Right renal pelvis (tissue), 4 donors: ENCODE measurements at regions not wholly inside any gene's neighbourhood (a gene's known extent, or its start where the extent isn't known, plus 50 kb on each side); places are given as distances from the start of the nearest gene placed in this dataset.

Experiments
- DNase-seq, 4 donors: peaks; one replicate each; pipeline ENCODE4 v3.0.0-alpha.2; 2013; ENCODE audit warnings: low read depth in 4 of 4, low spot score in 3 of 4, missing footprints in 1 of 4

DNA sequence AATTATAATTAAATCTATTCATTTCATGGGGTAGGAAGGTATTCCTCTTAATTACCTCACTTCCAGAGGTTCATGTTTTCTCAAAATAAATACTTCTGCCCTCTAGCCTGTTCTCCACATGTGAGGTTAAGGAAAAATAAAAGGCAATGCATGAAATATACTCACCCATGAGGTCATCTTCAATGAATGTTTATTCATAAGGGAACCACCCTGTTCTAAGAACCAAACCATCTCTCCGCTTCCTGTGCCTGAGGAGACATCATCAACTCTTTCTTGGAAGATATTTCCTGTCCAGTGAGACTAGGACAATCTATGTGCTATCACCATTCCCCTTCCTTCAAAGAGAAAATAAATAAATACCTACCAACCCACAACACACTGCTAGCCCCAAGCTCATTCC is 513.7 kb upstream of the PLXNA2 start:
- no peak for DNase-seq

GRCh38 chr1:208759255-208759654 is 515.1 kb upstream of the PLXNA2 start:
- no peak for DNase-seq

DNA sequence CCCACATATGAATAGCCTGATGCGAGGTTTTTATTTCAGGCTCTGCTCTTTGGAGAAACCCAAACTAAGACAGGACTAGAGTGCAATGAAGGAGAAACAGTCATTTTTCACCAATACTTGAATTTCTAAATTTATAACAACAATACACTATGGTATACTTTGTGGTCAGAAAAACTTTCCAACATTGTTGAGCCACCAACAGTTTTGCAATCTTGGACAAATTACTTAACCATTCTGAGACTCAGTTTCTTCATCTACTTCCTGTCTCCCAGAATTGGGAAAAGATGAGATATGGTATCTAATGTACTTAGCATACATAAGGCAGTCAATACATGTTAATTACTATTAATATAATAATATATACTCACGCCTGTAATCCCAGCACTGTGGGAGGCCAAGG is 519.8 kb upstream of the PLXNA2 start:
- no peak for DNase-seq

GRCh38 chr1:208766832-208767231 is 522.6 kb upstream of the PLXNA2 start:
- DNase-seq = no peak

- DNase-seq = no peak
Measured at GRCh38 chr1:208767816-208768215, 523.6 kb upstream of the PLXNA2 start.

DNA sequence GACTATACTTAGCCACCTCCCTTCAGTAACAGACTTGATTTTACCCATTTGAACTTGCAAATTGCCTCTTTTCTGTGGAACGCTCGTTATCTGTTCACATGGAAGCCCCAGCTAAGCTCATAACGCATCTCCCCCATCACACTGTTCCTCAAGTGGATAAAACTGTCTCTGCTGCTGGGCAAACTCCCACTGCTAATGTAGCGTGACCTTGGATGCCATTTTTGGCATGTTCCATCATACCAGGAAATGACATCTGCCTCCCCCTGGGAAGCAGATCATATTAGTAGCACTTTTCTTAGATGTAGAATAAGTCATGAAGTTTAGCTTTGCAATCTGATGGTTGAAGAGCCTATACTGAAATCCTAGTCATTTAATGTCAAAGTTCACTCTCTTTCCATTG is 528.7 kb upstream of the PLXNA2 start:
- no peak for DNase-seq

GRCh38 chr1:208775841-208776240 is 531.7 kb upstream of the PLXNA2 start:
- DNase-seq = no peak

- no peak for DNase-seq
Measured at GRCh38 chr1:208778417-208778816, 534.2 kb upstream of the PLXNA2 start.

GRCh38 chr1:208781391-208782045 is 537.3 kb upstream of the PLXNA2 start:
- DNase-seq = no peak

DNA sequence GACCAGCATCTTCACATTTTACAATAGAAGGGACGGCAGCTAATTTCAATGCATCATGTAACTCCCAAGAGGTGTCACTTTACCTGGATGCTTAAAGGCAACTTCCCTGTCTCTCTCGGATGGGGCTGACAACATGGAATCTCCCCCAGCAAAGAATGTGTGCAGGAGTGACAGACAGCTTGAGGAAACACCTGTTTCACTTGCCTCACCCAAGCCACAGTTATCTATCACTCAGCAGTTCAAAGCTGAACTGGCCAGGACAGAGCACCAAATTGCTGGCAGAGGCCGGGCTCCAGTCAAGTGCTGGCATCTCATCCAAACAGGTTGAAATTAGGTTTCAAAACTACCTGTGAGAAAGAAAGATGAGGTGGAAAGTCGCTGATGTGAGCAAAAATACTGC is 538.0 kb upstream of the PLXNA2 start:
- DNase-seq = no peak

DNA sequence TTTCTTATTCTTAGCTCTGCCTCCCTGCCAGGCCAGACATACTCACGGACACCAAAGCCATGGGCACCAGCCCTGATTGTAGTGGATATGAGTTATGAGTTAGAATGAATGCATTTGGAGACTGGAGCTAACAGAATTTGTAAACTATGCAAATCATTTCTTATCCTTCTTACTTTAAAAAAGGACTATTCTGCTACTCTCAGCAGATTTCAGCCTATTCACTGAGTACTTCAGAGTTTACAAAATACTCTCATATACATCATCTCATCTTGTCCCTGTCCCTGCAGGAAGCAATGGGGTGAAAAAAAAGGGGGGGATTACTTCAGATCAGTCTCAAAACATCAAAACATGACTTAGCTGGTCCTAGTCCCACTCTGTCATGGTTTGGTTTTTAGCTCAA is 541.4 kb upstream of the PLXNA2 start:
- no peak for DNase-seq

DNA sequence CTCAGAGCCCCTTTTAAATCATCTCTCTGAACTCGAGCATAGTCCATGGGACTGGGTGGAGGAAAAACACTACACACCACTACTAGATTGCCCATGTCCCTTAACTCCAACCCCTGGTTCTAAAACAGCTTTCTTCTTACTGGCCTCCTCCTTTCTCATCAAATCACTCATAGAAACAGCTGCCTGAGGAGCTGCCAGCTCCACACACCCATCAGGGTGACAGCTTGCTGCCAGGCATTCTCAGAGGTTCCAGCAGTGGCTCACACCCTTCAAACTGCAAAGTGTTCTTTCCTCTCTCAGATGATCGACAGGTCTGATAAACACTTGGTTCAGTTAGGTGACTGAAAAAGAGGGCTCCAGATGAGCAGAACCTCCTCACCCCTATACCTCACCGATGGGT is 543.0 kb upstream of the PLXNA2 start:
- no peak for DNase-seq

- DNase-seq = no peak
Measured at GRCh38 chr1:208788013-208788540, 543.9 kb upstream of the PLXNA2 start.

DNA sequence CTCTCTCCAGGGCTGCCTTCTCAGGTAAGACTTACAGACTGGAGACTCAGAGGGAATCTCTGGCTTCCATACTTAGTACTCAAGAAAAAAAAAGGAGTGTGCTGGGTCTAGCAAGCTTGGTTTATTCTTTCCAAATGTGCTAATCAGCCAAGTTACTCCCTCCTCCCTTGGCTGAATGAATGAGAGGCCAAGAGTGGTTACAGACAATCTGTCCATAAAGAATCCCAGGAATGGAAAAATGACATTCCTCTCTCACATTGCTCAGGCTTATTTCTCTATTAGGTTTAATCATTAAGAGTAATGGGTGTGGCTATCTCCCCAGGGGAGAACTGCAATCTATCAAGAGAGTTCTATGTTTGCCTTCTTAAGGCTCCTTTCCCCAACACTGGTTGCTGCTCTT is 547.3 kb upstream of the PLXNA2 start:
- DNase-seq = no peak

DNA sequence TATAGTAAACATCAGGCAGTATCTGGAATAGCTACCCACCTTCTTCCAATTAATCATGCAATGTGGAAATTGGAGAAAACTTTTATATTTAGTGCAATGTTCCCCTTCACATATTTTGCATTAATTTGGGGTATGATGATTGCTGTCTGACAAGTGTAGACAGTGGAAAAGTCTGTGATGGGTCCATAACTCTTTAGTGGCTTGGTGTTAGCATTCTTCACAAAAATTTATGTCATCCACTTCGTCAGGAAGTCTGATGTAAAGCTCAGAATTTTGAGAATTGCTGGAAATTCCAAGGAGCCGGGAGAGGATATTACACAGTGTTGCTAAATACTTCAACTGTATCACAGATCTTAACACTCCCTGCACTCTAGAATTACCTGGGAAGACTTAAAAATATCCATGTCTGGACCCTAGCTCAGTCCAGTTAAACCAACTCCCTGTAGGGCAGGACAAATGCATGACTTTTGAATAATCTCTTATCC is 549.7 kb upstream of the PLXNA2 start:
- no peak for DNase-seq

GRCh38 chr1:208799186-208799585 is 555.0 kb upstream of the PLXNA2 start:
- no peak for DNase-seq

DNA sequence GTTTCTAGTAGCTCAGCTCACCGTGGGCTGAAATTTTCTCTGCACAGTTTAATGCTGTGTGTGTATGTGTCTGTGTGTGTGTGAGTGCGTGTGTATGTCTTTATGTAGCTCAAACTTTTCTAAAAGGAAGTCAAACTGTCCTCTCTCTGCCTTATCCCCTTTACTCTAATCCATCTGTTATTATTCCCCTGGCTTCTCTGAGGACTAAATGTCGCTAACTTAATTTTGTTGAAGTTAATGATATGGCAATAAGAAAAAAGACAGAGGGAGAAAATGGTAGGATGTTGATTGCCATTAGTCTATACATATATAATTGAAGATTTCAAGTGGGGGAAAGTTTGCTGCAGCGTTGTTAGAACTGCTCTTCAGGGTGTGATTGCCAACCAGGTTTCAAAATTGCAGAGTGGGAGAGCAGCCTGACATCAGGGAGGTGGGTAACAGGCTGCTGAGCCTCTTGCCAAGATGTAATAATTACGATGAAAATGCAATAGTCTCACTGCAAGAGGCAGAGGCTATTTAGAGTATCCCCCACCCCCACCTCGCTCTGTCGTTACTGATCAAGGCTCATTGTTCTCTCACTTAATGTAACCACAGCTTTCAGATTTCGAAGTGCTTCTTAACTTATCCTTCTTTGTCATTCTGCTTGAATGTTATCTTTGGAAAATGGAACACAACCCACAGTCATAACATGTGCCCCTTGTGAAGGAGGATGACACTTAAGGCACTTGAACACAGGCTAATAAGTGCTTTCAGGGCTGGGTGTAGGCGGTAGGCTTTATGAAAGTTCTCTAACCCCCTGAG is 559.0 kb upstream of the PLXNA2 start:
- DNase-seq = peak in 1 of 4 donors; percentile 22

DNA sequence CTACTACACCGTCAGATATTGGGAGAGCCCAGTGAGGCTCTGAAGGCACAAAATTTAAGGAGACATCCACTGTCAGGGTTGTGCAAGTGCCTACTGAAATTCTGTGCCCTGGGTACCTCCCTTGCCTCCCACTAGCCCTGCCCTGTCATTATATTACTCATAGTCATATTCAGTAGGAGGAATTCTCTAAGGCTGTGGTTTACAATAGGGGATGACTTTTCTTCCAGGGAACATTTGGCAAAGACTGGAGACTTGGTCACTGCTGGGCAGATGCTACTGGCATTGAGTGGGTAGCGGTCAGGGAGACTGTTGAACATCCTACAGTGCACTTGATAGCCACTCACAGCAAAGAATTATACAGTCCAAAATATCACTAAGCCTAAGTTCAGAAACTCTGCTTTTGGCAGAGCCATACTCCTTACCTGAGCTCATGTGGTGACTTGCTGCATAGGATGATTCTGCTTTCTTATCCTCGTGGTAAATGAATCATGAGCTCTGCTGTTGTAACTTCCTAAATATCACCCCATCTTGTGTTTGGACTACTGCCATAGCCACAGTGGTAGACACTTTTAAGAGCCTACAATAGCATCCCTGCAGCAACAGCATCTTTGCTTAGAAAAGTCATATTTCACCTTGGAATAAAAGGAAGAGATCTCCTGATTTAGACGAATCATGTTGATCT is 563.4 kb upstream of the PLXNA2 start:
- DNase-seq = no peak

- no peak for DNase-seq
Measured at GRCh38 chr1:208808301-208808700, 564.1 kb upstream of the PLXNA2 start.

GRCh38 chr1:208809876-208810275 is 565.7 kb upstream of the PLXNA2 start:
- no peak for DNase-seq

DNA sequence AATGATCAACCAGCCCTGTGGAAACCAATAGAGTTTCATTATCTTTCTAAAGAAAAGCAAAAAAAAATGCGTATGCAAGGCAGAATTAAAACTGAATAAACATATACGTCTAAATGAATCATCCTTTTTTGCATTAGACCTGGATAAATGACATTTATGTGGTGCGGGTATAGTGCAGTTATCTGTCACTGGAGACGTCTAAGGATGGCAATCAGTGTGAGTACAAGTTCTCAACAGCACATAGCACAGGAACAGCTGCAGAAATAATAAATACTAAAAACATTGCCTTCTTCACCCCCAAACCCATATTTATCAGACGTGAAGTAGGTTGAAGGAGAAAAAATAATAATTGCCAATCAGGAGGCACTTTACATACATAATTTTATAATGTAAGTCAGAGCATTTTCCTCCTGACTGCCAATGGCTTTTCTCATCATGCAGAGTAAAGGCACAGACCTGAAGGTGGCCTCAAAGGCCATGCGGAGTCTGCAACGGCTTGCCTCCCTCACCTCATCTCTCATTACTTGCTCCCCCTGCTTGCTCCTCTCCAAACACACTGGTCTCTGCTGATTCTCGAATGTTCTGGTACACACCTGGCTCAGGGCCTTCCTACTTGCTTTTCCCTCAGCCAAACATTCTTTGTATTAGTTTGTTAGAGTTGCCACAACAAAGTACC is 574.7 kb upstream of the PLXNA2 start:
- no peak for DNase-seq
